Hypothalamus (tissue), 51 donors: ENCODE measurements at regions not wholly inside any gene's neighbourhood (a gene's known extent, or its start where the extent isn't known, plus 50 kb on each side); places are given as distances from the start of the nearest gene placed in this dataset.
A peak's percentile ranks its signal among the peaks of the same experiment; 100 is the strongest.

Experiments
- DNase-seq, 51 donors: peaks; one replicate each; lab custom pipeline; 2025; lab: John Stamatoyannopoulos, UW

DNA sequence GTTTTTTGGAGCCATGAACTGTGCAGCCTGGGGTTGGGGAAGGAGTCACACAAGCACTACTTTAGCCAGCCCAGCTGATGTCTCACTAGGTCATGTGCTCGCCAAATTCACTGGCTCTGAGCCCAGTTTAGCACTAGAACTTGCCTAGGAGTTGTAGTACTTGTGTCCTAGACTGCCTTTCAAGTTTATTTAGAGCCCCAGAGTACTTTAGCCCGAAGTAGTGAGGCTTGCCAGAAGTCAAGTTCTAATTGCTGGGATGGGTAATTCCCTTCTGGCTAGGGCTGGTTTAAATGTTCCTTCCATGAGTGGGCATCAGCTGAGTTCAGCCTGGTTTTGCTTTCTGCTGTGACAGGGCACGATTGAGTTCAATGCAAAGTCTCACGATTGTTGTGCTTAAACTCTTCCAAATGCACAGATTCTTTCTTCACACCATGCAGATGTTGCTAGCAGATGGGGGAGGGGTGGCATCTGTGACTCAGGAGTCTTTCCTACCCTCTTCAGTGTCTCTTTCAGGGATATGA is 228.2 kb upstream of the ZPLD1 start:
- peak in 2 of 51 donors; percentile 2 to 14 for DNase-seq

GRCh38 chr3:102207151-102207571 is 227.7 kb upstream of the ZPLD1 start:
- no peak for DNase-seq

- no peak for DNase-seq
Measured at GRCh38 chr3:102215166-102215565, 219.6 kb upstream of the ZPLD1 start.

DNA sequence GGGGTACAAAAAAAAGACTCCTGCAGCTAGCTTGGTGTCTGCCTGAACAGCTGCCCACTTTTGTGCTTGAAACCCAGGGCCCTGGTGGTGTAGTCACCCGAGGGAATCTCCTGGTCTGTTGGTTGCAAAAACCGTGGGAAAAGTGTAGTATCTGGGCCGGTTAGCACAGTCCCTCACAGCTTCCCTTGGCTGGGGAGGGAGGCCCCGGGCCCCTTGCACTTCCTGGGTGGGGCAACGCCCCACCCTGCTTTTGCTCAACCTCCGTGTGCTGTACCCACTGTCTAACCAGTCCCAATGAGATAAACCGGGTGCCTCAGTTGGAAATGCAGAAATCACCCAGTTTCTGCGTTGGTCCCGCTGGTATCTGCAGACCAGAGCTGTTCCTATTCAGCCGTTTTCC is 211.7 kb upstream of the ZPLD1 start:
- no peak for DNase-seq

GRCh38 chr3:102224171-102224570 is 210.6 kb upstream of the ZPLD1 start:
- DNase-seq = peak in 1 of 51 donors; percentile 1

- DNase-seq = peak in 1 of 51 donors; percentile 68
Measured at GRCh38 chr3:102225005-102225404, 209.8 kb upstream of the ZPLD1 start.

GRCh38 chr3:102225407-102226132 is 209.2 kb upstream of the ZPLD1 start:
- peak in 1 of 51 donors; percentile 68 for DNase-seq

GRCh38 chr3:102226463-102226862 is 208.4 kb upstream of the ZPLD1 start:
- no peak for DNase-seq

- DNase-seq = peak in 47 of 51 donors; percentile 4 to 88 (median 44)
Measured at GRCh38 chr3:102229062-102229655, 205.7 kb upstream of the ZPLD1 start.

- DNase-seq = no peak
Measured at GRCh38 chr3:102230057-102230456, 204.8 kb upstream of the ZPLD1 start.

GRCh38 chr3:102233881-102234280 is 200.9 kb upstream of the ZPLD1 start:
- no peak for DNase-seq

DNA sequence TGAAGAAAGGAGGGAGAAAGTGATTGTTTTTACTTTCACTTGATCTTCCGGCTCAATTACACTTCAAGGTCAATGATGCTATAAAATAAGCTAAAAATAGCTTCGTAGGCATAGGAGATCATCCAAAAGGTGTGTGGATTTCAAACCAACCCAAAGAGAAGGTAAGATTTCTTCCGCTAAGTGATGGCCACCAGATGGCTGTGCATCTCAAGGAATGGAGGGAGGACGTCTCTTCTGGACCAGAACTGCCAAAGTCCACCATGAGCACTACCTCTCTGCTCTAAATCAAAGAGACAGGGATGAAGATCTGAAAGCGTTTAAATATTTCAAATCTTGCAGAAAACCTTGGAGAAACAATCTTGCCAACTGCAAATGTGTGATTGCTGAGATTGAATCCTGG is 199.1 kb upstream of the ZPLD1 start:
- DNase-seq = peak in 6 of 51 donors; percentile 0 to 38 (median 8)

DNA sequence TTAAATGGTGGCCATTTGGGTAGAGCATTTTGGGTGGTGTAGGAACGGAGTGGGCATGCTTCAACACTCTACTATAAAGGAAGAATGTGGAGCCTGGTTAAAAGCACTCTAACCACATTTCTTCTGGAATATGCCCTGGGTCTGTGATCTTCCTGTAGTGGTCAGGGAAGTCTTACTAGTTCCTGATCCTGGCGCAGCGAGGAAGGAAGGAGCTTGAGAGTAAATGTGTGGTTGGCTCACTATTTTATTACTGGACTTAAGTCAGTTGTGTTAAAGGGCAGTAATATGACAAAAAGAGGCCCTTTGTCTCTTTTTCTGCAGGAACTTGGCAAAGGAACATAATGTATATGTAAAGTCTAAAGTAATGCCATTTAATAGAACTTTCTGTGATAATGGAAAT is 197.6 kb upstream of the ZPLD1 start:
- DNase-seq = no peak

DNA sequence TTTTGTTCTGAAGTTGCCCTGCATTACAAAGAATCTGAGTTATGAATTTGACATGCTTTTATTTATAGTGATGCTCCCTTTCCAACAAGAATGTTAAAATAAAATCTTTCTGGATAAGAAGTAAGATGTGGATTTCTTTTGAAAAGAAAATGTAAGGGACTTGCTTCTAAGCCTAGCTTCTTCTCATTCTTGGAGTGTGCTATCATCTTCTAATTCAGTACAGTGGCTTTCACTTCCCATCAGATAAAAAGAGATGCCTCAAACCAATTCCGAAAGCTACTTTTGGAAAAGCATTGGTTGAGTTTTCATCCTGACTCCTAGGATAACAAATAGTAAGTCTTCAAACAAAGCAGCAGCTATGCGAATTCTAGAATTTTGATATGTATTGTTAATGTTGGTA is 197.0 kb upstream of the ZPLD1 start:
- no peak for DNase-seq

- no peak for DNase-seq
Measured at GRCh38 chr3:102238362-102238761, 196.5 kb upstream of the ZPLD1 start.

DNA sequence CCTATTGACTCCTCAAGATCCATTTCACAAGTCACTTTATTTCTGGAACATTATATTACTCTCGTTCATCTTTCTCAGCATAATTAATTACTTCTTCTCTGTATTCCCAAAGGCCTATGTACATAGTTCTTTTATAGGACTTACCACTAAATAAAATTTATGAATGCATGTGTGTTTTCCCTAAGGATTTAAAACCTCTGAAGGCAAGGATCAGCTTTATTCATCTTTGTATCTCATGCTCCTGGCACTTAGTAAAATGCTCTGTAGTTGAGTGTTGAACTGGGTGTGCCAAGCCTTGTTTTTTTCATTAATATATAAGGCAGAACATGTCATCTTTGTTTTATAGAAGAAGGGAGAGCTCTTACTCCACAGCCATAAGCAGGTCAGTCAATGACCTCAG is 194.1 kb upstream of the ZPLD1 start:
- no peak for DNase-seq

DNA sequence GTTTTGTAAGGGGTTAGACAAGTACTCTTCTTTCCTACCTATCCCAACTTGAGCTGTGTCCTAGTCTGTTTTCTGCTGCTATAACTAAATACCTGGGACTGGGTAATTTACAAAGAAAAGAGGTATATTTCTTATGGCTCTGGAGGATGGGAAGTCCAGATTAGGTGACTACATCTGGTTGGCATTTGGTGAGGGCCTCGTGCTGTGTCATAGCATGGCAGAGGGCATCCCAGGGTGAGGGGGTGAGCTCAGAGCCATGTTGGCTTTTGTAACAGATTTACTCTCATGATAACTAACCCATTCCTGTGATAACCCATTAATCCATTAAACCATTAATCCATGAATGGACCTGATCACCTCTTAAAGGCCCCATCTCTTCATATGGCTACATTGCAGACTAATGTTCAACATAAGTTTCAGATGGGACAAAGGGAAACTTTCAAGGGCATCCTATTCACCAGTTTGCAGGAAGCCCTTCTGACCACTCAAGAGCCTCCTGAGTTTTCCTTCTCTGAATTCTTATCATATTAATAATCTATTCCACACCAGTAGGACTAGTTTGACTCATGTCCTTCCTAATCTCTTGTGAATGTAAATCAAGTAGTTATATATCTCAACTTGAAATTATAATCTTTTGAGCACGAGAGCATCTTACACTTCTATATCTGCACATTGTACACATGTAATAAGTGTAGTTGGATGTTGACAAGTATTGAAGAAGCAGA is 185.7 kb upstream of the ZPLD1 start:
- DNase-seq = no peak

DNA sequence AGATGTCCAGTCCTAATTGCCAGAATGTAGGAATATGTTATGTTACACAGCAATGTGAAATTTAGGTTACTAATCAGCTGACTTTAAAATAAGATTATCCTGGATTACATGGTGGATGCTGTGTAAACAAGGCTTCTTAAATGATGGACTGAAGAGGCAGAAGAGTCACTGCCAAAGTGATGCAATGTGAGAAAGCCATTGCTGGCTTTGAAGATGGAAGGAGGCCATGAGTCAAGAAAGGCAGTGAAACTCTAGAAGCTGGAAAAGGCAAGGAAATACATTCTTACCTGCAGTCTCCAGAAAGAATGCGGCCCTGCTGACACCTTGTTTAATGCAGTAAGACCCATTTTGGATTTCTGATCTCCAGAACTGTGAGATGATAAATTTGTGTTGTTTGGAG is 179.1 kb upstream of the ZPLD1 start:
- no peak for DNase-seq

DNA sequence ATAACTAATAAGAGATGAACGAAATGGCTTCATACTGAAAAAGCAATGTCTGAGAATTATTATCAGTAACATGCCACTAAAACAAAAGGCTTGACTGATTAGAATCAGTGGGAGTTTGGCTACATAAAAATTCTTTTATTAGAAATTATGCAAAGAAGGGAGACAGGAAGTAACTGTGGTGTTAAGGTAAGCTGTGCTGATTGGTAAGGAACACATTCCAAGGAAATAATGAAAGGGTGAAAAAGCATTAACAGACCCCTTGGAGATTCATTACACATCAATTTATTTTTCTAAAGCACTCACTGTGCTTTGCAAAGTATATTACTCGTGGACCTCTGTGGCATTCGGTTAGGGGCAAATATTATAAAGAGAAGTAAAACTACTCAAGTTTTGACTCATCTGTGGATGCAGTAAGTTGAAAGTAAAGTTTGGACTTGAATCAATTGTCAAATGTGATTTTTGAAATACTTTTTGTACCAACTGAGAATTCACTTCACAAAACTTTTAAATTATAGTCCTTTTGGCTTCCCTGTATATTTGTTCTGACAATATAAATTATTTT is 176.1 kb upstream of the ZPLD1 start:
- no peak for DNase-seq

DNA sequence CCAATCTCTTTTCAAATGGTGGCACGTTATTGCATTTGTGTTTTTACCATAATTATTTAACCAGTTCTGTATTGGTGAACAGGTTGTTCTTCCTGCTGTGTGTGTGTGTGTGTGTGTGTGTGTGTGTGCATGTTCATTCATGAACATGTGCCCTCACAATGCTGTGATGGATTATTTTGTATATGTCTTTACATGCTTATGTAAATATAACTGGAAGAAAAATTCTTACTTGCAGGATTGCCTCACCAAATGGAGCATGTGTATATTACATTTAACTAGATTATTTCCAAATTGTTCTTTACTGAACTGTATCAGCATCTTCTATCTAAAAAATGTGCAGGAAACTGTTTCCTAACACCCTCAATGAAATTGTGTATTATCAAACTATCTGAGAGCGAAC is 175.2 kb upstream of the ZPLD1 start:
- no peak for DNase-seq

DNA sequence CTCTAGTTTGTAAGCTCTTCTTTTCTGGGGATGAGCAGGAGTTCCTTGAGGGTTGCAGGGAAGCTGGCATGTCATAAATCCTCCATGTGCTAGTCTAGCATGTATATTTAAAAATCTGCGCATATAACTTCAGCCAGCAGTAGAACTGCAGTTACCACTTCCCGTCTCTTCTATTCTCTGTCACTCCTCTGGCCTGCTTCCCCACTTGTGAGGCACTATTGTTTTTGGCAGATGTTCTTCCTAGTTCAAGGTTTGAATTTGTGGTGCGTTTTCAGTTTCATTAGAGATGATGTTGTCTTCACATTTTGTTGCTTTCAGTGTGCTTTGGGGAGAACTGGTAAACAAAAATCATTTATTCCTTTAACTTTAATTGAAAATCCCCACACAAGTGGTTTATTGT is 169.1 kb upstream of the ZPLD1 start:
- DNase-seq = no peak
